ENCODE measurements at regions not wholly inside any gene's neighbourhood (a gene's known extent, or its start where the extent isn't known, plus 50 kb on each side); places are given as distances from the start of the nearest gene placed in this dataset.

- Histone ChIP-seq H3K4me3 (no peak overlapping the region), H3K27me3 (no peaks in the 10 kb centered on the region), H3K27ac (no peak overlapping the region), H3K36me3 (no peaks in the 10 kb centered on the region), H3K4me1 (ENCODE audit: low read depth) (peaks cover 54% of the 10 kb centered on the region), H3K9me3 (ENCODE audit: low read depth) (no peaks in the 10 kb centered on the region)
- no peak for TF ChIP-seq CTCF (IDR thresholded peaks at IDR 0.05; ENCODE audit: low read depth, low read length)
- DNase-seq (ENCODE audit: low read depth in 1 of 2, low spot score in 1 of 2): no peak
Observed at GRCh38 chr2:66899109-66899508, 464.2 kb downstream of the MEIS1 start.

DNA sequence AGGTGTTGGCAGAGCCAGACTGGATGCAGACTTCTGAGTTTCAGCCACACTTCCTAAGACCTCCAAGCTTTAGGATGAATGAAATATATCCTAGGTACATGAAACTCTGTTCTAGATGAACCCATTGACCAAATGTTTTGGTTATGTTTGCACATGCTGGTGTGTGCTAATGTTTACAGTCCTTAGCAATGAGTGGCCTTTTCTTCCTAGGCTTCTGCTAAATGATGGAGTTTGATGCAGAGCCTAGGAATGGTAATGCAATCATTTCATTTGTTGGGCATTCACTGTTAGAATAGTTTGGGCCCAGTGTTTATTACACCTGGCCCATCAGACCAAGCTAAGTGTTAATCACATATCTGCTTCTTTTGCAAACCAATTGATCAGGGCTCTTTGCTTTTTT lies 464.7 kb downstream of the MEIS1 start:
- Histone ChIP-seq H3K27me3 (no peaks in the 10 kb centered on the region), H3K36me3 (no peaks in the 10 kb centered on the region), H3K27ac (no peak overlapping the region), H3K4me1 (ENCODE audit: low read depth) (peaks cover 54% of the 10 kb centered on the region), H3K4me3 (no peak overlapping the region), H3K9me3 (ENCODE audit: low read depth) (no peaks in the 10 kb centered on the region)
- DNase-seq (ENCODE audit: low read depth in 1 of 2, low spot score in 1 of 2): no peak
- no peak for TF ChIP-seq CTCF (IDR thresholded peaks at IDR 0.05; ENCODE audit: low read depth, low read length)

DNA sequence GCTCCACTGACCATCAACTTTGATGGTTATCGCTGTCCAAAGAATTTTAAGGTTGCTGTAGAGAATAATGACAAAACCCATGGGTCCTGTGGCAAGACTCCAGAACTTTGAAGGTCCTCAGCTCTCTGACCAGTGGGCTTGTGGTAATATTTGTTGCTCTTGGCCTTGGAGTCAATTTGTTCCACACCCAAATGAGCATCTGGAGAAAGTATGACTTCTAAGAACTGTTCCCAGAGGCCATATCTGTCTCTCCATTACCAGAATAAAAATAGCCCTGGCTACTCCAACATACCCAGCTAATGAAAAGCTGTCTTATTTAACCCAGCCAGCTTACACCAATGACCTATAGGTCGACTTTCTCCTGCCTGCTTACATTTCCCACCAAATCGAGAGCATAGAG lies 466.4 kb downstream of the MEIS1 start:
- Histone ChIP-seq H3K4me3 (no peak overlapping the region), H3K9me3 (ENCODE audit: low read depth) (no peaks in the 10 kb centered on the region), H3K27ac (no peak overlapping the region), H3K4me1 (ENCODE audit: low read depth) (peaks cover 38% of the 10 kb centered on the region), H3K27me3 (no peaks in the 10 kb centered on the region), H3K36me3 (no peaks in the 10 kb centered on the region)
- no peak for TF ChIP-seq CTCF (IDR thresholded peaks at IDR 0.05; ENCODE audit: low read depth, low read length)
- DNase-seq (ENCODE audit: low read depth in 1 of 2, low spot score in 1 of 2): no peak

GRCh38 chr2:66903183-66903582 lies 468.3 kb downstream of the MEIS1 start:
- Histone ChIP-seq H3K27me3 (no peaks in the 10 kb centered on the region), H3K27ac (no peak overlapping the region), H3K4me3 (no peak overlapping the region), H3K36me3 (no peaks in the 10 kb centered on the region), H3K4me1 (ENCODE audit: low read depth) (peaks cover 23% of the 10 kb centered on the region), H3K9me3 (ENCODE audit: low read depth) (no peaks in the 10 kb centered on the region)
- no peak for TF ChIP-seq CTCF (IDR thresholded peaks at IDR 0.05; ENCODE audit: low read depth, low read length)
- no peak for DNase-seq (ENCODE audit: low read depth in 1 of 2, low spot score in 1 of 2)

GRCh38 chr2:66903745-66904465 lies 469.0 kb downstream of the MEIS1 start:
- peaks cover 23% of the 10 kb centered on the region for H3K4me1 ChIP-seq (ENCODE audit: low read depth)
- no peak for TF ChIP-seq CTCF (IDR thresholded peaks at IDR 0.05; ENCODE audit: low read depth, low read length)
- H3K27ac ChIP-seq: no peak overlapping the region

More at GRCh38 chr2:66903745-66904465, 469.0 kb downstream of the MEIS1 start:
- Histone ChIP-seq H3K36me3 (no peaks in the 10 kb centered on the region), H3K27me3 (no peaks in the 10 kb centered on the region), H3K4me3 (no peak overlapping the region), H3K9me3 (ENCODE audit: low read depth) (no peaks in the 10 kb centered on the region)
- DNase-seq (ENCODE audit: low read depth in 1 of 2, low spot score in 1 of 2): no peak

Measured in cardiac muscle cell (in vitro differentiated cells and primary cell).